Endothelial cell of umbilical vein (primary cell): ENCODE measurements at regions not wholly inside any gene's neighbourhood (a gene's known extent, or its start where the extent isn't known, plus 50 kb on each side); places are given as distances from the start of the nearest gene placed in this dataset.

Experiments
- CTCF ChIP-seq, 2 donors: IDR thresholded peaks; 1 replicate in 1 of 2; 2 replicates in 1 of 2; pipeline ENCODE4 v1.5.1; 2011; ENCODE audit warnings: low read length in 2 of 2, mild to moderate bottlenecking in 2 of 2, moderate library complexity in 2 of 2, control low read depth in 1 of 2, inconsistent platforms in 1 of 2, low read depth in 1 of 2; ENCODE audit not compliant: insufficient read depth in 1 of 2; ENCODE audit errors: extremely low read depth in 1 of 2
- GATA2 ChIP-seq: IDR thresholded peaks from 2 replicates; pipeline ENCODE4 v1.7.0; 2011; ENCODE audit warnings: low read depth, mild to moderate bottlenecking, moderate library complexity, mixed read lengths, low read length; ENCODE audit not compliant: insufficient read length, insufficient read depth
- MAX ChIP-seq: IDR thresholded peaks from 2 replicates; pipeline ENCODE4 v1.6.1; 2011; ENCODE audit not compliant: insufficient read depth, insufficient read length
- MYC ChIP-seq: IDR thresholded peaks from one replicate; pipeline ENCODE4 v1.6.1; 2011; ENCODE audit warnings: mild to moderate bottlenecking, low read depth, low read length
- POLR2A ChIP-seq: IDR thresholded peaks from 2 replicates; pipeline ENCODE4 v1.6.1; 2012; ENCODE audit warnings: low read depth, mild to moderate bottlenecking, control low read depth, low read length
- POLR2AphosphoS5 ChIP-seq: IDR thresholded peaks from 2 replicates; pipeline ENCODE4 v1.6.1; 2012; ENCODE audit warnings: low read depth, mild to moderate bottlenecking, control low read depth, low read length, moderate library complexity; ENCODE audit not compliant: insufficient read depth

- TF ChIP-seq CTCF (IDR thresholded peaks at IDR 0.05; ENCODE audit: extremely low read depth in 1 of 2, insufficient read depth in 1 of 2, low read depth in 1 of 2, low read length in 2 of 2): no peak
- TF ChIP-seq POLR2AphosphoS5: no peak
- no peak for TF ChIP-seq POLR2A
- no peak for TF ChIP-seq MAX
- no peak for TF ChIP-seq MYC
- TF ChIP-seq GATA2: no peak
Measured at GRCh38 chr3:191648787-191649186, 187.8 kb downstream of the PYDC2 start.
